ENCODE measurements at regions not wholly inside any gene's neighbourhood (a gene's known extent, or its start where the extent isn't known, plus 50 kb on each side); places are given as distances from the start of the nearest gene placed in this dataset.
"Not testable (repeated sequence)": the region's sequence is repeated elsewhere in the genome, so short reads cannot be mapped to it uniquely, and the experiment has no call there.

DNA sequence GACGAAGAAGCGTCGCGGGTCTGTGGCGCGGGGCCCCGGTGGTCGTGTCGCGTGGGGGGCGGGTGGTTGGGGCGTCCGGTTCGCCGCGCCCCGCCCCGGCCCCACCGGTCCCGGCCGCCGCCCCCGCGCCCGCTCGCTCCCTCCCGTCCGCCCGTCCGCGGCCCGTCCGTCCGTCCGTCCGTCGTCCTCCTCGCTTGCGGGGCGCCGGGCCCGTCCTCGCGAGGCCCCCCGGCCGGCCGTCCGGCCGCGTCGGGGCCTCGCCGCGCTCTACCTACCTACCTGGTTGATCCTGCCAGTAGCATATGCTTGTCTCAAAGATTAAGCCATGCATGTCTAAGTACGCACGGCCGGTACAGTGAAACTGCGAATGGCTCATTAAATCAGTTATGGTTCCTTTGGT, 1533.5 kb upstream of the TPTE start:
- H3K36me3 ChIP-seq; H3K9me3 ChIP-seq; intact Hi-C loops (cut with DNase I); H3K27me3 ChIP-seq; H3K4me1 ChIP-seq; H3K4me3 ChIP-seq; DNase-seq (ENCODE audit: extremely low spot score in 2 of 2); H3K27ac ChIP-seq: not testable (repeated sequence)

DNA sequence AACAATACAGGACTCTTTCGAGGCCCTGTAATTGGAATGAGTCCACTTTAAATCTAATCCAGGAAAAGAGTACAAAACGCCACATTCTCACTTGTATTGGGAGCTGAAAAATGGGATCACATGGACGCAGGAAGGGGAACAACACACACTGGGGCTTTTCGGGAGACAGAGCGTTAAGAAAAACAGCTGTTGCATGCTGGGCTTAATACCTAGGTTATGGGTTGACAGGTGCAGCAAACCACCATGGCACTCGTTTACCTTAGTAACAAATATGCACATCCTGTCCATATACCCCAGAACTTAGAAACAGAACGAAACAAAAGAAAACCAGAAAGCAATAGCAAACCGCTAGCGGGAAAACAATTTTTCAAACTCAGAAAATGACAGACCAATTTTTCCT, 1532.7 kb upstream of the TPTE start:
- no peak overlapping the region for H3K4me3 ChIP-seq
- no peak overlapping the region for H3K27ac ChIP-seq
- no peaks in the 10 kb centered on the region for H3K9me3 ChIP-seq
- H3K4me1 ChIP-seq, result no peaks in the 10 kb centered on the region
- DNase-seq (ENCODE audit: extremely low spot score in 2 of 2), result no peak
- no peaks in the 10 kb centered on the region for H3K27me3 ChIP-seq
- intact Hi-C loops (cut with DNase I), result no loop called here
- no peaks in the 10 kb centered on the region for H3K36me3 ChIP-seq
- no peak for TF ChIP-seq POLR2AphosphoS5 (IDR thresholded peaks at IDR 0.05; ENCODE audit: insufficient read depth in 1 of 2, low read depth in 1 of 2)
- no peak for TF ChIP-seq POLR2A (IDR thresholded peaks at IDR 0.05)
- TF ChIP-seq, protein P1, sequence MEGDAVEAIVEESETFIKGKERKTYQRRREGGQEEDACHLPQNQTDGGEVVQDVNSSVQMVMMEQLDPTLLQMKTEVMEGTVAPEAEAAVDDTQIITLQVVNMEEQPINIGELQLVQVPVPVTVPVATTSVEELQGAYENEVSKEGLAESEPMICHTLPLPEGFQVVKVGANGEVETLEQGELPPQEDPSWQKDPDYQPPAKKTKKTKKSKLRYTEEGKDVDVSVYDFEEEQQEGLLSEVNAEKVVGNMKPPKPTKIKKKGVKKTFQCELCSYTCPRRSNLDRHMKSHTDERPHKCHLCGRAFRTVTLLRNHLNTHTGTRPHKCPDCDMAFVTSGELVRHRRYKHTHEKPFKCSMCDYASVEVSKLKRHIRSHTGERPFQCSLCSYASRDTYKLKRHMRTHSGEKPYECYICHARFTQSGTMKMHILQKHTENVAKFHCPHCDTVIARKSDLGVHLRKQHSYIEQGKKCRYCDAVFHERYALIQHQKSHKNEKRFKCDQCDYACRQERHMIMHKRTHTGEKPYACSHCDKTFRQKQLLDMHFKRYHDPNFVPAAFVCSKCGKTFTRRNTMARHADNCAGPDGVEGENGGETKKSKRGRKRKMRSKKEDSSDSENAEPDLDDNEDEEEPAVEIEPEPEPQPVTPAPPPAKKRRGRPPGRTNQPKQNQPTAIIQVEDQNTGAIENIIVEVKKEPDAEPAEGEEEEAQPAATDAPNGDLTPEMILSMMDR (IDR thresholded peaks at IDR 0.05), result no peak

DNA sequence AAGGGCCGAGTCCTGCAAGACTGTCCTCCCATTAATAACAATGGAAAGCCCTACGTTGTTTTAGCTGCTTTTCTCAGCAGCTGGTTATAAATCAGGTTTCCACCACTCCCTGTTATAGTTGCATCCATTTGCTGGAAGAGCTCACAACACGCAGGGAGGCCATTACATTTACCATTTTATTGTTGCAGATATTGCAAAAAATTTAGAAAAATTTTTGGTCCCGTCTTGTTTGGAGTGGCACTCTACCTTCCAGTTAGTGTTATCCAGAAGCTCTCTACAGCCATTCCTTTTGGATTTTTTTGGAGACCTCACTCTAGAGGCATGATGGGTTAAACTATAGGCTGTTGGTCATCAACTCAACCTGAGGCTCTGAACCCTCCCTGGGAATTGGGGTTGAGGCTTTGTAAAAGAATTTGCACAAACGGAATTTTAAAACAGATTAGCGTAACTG, 1532.1 kb upstream of the TPTE start:
- no peaks in the 10 kb centered on the region for H3K27me3 ChIP-seq
- H3K9me3 ChIP-seq, result no peaks in the 10 kb centered on the region
- no peak overlapping the region for H3K4me3 ChIP-seq
- no peak for TF ChIP-seq POLR2AphosphoS5 (IDR thresholded peaks at IDR 0.05; ENCODE audit: insufficient read depth in 1 of 2, low read depth in 1 of 2)
- TF ChIP-seq, protein P1 (IDR thresholded peaks at IDR 0.05), result no peak
- TF ChIP-seq POLR2A (IDR thresholded peaks at IDR 0.05), result no peak
- no peaks in the 10 kb centered on the region for H3K36me3 ChIP-seq
- no peak for DNase-seq (ENCODE audit: extremely low spot score in 2 of 2)
- no peak overlapping the region for H3K27ac ChIP-seq
- H3K4me1 ChIP-seq, result no peaks in the 10 kb centered on the region
- intact Hi-C loops (cut with DNase I), result no loop called here

DNA sequence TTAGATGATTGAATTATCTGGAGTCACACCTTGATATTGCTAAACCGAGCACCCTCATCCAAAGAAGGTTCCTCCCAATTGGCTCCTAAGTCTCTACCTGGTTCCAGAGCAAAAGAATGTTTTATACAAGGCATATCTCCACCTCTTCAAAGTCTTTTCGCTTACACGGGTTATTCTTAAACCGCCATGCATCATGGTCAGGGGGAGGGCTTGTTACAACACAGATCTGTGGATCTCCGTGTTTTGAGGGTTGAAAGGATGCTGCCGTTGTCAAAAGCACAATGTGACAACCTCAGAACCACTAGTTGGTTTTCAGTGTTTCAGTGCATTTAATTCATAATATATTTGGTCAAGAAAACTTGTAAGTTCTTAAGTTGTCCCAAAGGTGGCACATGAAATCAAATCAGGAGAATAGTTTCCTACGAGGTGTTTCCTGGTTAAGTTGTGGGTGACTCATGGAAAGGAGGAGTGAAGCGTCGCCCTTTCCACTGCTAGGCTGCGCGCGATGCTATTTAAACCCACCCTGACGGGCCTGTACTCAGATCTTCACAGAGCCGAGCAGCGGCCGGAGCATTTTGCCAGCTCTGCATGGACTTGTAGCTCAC, 1531.6 kb upstream of the TPTE start:
- DNase-seq (ENCODE audit: extremely low spot score in 2 of 2), result no peak
- Histone ChIP-seq H3K27ac (no peak overlapping the region), H3K27me3 (no peaks in the 10 kb centered on the region), H3K9me3 (no peaks in the 10 kb centered on the region), H3K4me1 (no peaks in the 10 kb centered on the region), H3K4me3 (no peak overlapping the region), H3K36me3 (no peaks in the 10 kb centered on the region)
- TF ChIP-seq, protein P1 (IDR thresholded peaks at IDR 0.05), result no peak
- TF ChIP-seq POLR2A (IDR thresholded peaks at IDR 0.05), result no peak
- TF ChIP-seq POLR2AphosphoS5 (IDR thresholded peaks at IDR 0.05; ENCODE audit: insufficient read depth in 1 of 2, low read depth in 1 of 2), result no peak
- intact Hi-C loops (cut with DNase I), result no loop called here

DNA sequence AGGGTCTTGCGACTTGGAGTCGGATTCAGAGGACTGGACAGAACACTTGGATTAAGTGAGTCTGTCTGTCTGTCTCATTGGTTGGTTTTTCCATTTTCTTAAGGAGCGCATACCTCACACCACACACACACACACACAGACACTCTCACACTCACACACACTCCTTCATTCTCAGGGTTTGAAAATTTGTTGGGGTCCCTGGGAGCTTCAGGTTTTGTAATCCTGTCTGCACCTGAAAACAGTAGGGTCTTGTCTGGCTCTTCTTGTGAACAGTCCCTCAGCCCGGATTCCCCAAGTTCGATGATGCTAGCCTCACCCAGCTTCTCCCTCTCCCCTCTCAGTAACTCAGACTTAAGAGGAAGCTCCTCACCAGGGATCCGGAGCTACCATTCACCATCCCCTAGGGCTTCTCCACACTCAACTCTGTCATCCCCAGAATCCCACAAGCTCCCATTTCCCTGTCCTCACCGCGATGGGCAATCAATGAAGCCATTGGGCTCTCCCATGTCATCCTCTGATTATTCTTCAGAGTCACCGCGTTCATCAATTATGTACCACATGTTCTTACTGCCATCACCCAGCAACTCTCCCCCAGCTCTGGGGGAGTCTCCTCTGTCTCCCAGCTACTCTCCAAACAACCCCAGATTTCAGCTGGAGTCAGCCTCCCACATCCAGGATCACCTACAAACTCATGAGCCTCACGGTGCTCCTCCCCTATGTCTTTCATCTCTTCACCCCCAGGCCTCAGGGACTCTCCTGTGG, 1530.9 kb upstream of the TPTE start:
- Histone ChIP-seq H3K4me3 (no peak overlapping the region), H3K36me3 (no peaks in the 10 kb centered on the region), H3K27me3 (no peaks in the 10 kb centered on the region), H3K9me3 (no peaks in the 10 kb centered on the region), H3K4me1 (no peaks in the 10 kb centered on the region), H3K27ac (no peak overlapping the region)
- no peak for TF ChIP-seq POLR2A (IDR thresholded peaks at IDR 0.05)
- TF ChIP-seq, protein P1 (IDR thresholded peaks at IDR 0.05), result no peak
- TF ChIP-seq POLR2AphosphoS5 (IDR thresholded peaks at IDR 0.05; ENCODE audit: insufficient read depth in 1 of 2, low read depth in 1 of 2), result no peak
- DNase-seq (ENCODE audit: extremely low spot score in 2 of 2), result no peak
- intact Hi-C loops (cut with DNase I), result no loop called here

All from vagina (tissue), 2 donors.